NCI-H2029 treated with DMSO at 0.1 percent for 48 hours (cell line): ENCODE measurements at regions not wholly inside any gene's neighbourhood (a gene's known extent, or its start where the extent isn't known, plus 50 kb on each side); places are given as distances from the start of the nearest gene placed in this dataset.

Experiments used
- DNase-seq: peaks from one replicate; lab custom pipeline; 2025; lab: John Stamatoyannopoulos, UW

DNA sequence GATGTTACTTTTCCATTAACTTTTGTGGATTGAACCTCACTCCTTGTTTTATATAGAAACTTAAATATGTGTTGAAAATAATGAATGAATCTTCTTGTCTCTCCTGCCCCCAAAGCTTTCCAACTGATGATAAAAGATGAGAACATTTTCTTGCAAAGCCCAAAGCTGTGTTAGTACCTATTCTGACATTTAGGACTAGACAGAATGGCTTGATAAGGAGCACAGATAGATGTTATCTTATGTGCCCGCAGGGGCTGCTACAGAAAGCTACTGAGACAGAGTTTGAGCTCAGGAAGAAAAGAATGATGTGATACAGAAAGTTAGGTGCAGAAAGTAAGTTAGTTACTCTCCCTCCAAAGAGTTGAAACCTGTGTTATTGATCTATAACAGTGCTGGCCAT is 109.4 kb upstream of the ATP11B start:
- no peak for DNase-seq

GRCh38 chr3:182686033-182686886 is 107.0 kb upstream of the ATP11B start:
- no peak for DNase-seq

DNA sequence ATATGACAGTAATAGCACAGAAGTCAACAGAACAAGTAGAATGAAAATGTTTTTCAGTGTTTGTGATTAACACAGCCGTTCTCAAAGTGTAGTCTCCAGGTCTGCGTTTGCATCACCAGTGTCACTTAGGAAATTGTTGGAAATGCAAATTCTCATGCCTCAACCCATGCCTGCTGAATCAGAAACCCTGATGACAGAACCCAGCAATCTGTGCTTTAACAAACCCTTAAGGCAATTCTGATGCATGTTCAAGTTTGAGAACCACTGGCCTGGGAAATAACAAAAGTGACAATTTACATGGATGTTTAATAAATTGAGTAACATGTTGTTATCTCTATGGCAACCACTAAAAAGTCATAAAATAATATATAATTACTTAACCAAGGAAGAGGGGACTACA is 103.1 kb upstream of the ATP11B start:
- DNase-seq, result no peak

DNA sequence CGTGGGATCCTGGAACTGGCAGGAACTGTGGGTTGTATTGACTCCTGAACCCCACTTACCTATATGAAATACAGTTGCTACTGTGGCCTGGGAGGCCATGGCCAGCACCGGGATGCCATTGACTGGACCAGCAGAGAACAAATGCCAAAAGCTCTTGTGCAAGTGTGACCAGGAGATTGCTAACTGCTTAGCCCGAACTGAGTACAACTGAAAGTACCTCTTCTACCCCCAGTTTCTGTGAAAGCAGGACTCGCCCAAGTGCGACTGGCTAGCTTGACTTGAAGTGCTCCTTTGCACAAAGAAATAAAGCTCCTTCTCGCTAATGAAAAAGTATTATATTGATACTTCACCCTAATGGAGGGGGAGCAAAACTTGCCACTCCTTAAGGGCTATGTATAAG is 101.3 kb upstream of the ATP11B start:
- DNase-seq, result no peak

GRCh38 chr3:182692695-182693094 is 100.6 kb upstream of the ATP11B start:
- DNase-seq, result no peak

- no peak for DNase-seq
Observed at GRCh38 chr3:182693723-182694122, 99.6 kb upstream of the ATP11B start.

DNA sequence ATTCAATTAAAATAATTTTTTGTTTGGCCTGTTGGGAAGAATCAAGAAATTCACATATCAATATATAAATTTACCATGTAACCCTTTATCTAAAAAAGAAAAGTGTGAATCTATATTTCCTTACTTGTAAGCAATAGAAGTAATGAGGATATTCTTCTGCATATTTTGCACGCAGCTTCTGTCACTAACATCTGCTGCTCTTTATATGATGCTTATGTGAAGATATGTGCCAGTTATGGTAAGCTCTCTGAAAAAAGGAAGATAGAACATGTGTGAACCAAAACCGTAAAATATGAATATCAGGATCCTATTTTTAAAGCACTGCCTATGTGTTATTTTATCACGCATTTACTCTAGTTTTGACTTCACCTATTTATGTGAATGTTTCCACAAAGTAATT is 96.4 kb upstream of the ATP11B start:
- no peak for DNase-seq

DNA sequence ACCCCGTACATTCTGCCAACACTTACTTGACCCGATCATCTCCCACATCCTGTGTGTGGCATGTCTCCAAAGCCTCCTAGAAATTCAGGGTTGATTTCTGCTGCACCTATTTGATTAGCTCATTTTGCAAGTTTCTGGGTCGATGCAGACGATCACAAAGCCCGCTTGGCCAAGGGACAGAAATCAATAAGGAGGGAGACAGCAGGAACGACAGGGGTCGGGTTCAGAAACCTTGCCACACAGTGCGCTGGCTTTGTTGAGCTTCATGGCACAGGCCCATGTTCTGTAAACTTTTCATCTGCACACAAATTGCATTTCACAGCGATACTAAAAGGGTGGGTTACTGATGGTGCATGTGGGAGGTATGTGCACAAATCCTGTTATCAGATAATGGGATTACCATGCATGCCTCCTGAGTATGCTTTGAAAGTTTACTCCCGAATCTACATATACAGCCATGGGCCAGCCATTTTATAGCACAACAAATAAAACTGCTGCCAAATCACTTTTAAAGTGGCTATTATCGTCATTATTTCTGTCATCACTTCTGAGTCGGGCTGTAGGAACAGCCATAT is 95.9 kb upstream of the ATP11B start:
- peak; percentile 8 for DNase-seq

DNA sequence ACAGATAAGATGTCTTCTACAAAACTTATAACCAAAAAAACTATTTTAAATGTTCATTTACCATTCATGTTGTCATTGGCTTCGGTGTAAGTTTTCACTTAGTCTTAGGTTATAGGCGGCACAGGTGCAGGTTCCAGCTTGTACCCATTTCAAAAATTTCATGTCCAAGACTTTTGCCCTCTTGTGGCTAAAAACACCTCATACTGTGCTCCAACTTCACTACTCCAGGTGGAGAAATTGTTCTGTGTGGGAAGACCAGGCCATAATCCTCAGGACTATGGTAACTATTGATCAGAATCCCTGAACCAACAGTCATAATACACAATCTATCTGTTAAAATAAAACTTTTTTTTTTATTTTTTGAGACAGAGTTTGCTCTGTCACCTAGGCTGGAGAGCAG is 95.2 kb upstream of the ATP11B start:
- DNase-seq, result no peak

- DNase-seq, result no peak
Observed at GRCh38 chr3:182699550-182700170, 93.6 kb upstream of the ATP11B start.

- no peak for DNase-seq
Observed at GRCh38 chr3:182702216-182702615, 91.1 kb upstream of the ATP11B start.

DNA sequence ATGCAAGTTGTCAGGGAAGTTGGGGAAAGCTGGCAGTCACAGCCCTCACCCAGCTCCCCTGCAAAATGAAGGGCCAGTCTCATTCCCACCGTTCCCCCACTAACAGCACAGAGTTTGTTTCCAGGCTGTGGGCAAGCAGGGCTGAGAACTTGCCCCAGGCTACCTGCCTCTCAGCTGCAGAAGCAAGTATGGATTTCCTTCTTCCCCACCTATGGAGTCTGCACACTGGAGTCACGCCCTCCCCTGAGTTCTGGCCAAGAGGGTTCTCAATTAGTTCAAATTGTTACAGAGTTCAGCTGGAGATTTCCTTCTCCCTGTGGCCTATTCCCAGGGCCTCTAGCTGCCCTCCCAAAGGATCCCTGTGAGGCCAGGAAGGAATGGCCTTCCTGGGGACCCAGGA is 90.1 kb upstream of the ATP11B start:
- no peak for DNase-seq

DNA sequence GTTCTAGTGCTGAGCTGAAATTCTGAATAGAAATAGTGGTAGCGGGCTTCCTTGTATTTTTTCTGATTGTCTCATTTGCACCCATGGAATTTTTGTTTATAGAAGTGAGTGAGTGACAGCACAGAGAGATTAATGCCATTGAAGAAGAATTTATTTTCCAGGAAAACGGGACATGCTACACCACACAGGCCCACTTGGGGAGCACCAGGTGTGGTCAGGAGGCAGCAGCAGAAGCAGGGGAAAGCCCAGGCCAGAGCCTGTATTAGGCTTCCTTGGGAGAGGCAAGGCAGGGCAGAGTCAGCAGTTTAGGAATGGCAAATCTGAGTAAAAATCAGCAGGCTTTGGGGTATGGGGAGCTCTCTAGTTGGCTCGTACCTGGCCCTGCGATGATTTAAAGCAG is 88.4 kb upstream of the ATP11B start:
- no peak for DNase-seq

DNA sequence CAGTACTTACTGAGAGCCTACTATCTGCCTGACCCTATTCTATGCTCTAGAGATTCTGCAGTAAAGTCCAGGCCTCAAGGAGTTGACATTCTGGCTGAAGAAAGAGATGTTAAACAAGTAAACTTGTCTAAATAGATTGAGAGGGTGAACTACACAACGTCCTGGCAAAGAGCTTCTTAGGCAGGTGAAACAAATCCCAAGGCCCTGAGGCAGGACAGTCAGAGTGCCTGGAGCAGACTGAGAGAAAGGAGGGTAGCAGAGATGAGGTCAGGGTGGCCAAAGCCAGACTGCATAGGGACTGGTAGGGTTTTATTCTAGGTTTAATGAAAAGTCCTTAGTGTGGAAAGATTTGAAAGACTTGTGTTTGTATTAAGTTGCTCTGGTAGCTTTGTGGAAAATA is 84.5 kb upstream of the ATP11B start:
- no peak for DNase-seq

- DNase-seq, result no peak
Observed at GRCh38 chr3:182709306-182709705, 84.0 kb upstream of the ATP11B start.

DNA sequence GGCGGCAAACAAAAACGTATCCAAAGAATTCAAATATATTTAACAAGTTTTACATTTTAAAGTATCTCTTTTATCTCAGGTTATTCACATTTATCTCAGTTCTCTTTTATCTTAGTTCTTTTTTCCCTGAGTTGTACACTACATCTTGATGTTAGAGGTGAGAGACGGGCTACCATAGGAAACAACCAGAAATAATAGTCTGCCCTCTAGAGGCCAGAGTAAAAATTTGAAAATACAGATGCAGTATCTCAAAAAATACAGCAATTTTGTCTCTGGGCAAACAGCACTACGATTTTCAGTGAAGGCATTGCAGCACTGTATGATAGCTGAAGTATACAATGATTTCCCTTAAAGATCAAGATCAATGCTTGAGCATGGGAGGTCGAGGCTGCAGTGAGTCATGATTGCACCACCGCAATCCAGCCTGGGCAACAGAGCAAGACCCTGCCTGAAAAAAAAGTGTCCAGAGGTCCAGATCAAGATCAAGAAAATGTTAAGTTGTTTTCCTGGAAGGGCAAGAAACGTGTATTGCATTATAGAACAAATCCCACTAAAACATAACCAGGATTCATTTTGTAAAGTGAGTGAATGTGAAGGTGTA is 82.6 kb upstream of the ATP11B start:
- DNase-seq, result peak; percentile 51

DNA sequence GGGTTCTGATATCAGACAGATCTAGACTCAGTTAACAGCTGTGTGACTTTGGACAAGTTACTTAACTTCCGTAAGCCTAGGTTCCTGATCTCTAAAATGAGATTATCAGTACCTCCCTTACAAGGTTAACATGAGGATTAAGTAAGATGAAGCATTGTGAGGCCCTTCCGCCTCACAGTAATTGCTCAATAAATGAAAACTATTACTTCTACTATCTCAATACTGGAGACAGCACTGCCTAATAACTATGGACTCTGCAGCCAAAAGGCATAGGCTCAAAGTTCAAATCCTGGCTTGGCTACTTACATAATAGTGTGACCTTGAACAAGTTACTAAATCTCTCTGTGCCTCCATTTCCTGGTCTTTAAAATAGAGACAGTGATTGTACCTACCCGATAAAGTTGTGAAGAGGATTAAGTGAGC is 82.0 kb upstream of the ATP11B start:
- DNase-seq, result no peak

- DNase-seq, result no peak
Observed at GRCh38 chr3:182711853-182712252, 81.5 kb upstream of the ATP11B start.

- no peak for DNase-seq
Observed at GRCh38 chr3:182713111-182713510, 80.2 kb upstream of the ATP11B start.

GRCh38 chr3:182713743-182714517 is 79.4 kb upstream of the ATP11B start:
- DNase-seq, result peak; percentile 33

DNA sequence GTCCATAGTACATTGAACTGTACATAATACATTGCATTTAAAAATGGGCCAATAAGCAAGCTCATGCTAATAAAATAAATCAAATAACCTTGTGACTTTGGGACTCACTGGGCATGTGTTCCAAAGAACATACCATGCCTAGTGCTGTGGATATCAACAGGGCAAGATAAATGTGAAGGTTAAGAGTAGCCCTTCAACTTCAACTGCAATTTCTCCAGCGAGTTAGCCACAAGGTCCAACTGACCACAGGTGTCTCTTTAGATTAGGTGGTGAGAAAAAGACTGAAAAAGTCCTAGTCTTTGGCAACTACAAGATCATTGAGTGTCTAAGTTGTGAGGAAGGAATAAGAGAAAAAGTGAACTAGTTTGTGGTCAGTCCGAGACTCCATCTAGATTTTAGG is 78.3 kb upstream of the ATP11B start:
- DNase-seq, result no peak

- no peak for DNase-seq
Observed at GRCh38 chr3:182716114-182716688, 77.1 kb upstream of the ATP11B start.
